ENCODE measurements at regions not wholly inside any gene's neighbourhood (a gene's known extent, or its start where the extent isn't known, plus 50 kb on each side); places are given as distances from the start of the nearest gene placed in this dataset.

GRCh38 chr18:27746241-27746640 is 430.7 kb downstream of the CDH2 start:
- TF ChIP-seq CTCF (IDR thresholded peaks at IDR 0.05; ENCODE audit: unreplicated experiment): no peak
- H3K4me1 Mint-ChIP-seq: peaks cover 8% of the 10 kb centered on the region
- no peaks in the 10 kb centered on the region for H3K9me3 Mint-ChIP-seq
- no peaks in the 10 kb centered on the region for H3K27me3 Mint-ChIP-seq (ENCODE audit: low read depth)
- no peaks in the 10 kb centered on the region for H3K36me3 Mint-ChIP-seq
- no peak overlapping the region for H3K27ac Mint-ChIP-seq
- no peak overlapping the region for H3K4me3 Mint-ChIP-seq
- no peak for DNase-seq (ENCODE audit: low spot score in 2 of 2, unreplicated experiment in 2 of 2)

- Mint-ChIP-seq H3K4me1 (no peaks in the 10 kb centered on the region), H3K27me3 (ENCODE audit: low read depth) (no peaks in the 10 kb centered on the region), H3K9me3 (peaks cover 10% of the 10 kb centered on the region), H3K4me3 (no peak overlapping the region), H3K36me3 (peaks cover 1% of the 10 kb centered on the region), H3K27ac (no peak overlapping the region)
- DNase-seq (ENCODE audit: low spot score in 2 of 2, unreplicated experiment in 2 of 2): no peak
- no peak for TF ChIP-seq CTCF (IDR thresholded peaks at IDR 0.05; ENCODE audit: unreplicated experiment)
These were observed 441.8 kb downstream of the CDH2 start for GRCh38 chr18:27735117-27735516.

- no peaks in the 10 kb centered on the region for H3K4me1 Mint-ChIP-seq
- H3K9me3 Mint-ChIP-seq: peaks cover 34% of the 10 kb centered on the region
- peaks cover 6% of the 10 kb centered on the region for H3K36me3 Mint-ChIP-seq
- DNase-seq (ENCODE audit: low spot score in 2 of 2, unreplicated experiment in 2 of 2): no peak
- no peak for TF ChIP-seq CTCF (IDR thresholded peaks at IDR 0.05; ENCODE audit: unreplicated experiment)
- no peaks in the 10 kb centered on the region for H3K27me3 Mint-ChIP-seq (ENCODE audit: low read depth)
- H3K4me3 Mint-ChIP-seq: no peak overlapping the region
- H3K27ac Mint-ChIP-seq: no peak overlapping the region
These were observed 445.7 kb downstream of the CDH2 start for GRCh38 chr18:27731211-27731610.

GRCh38 chr18:27728659-27729058 is 448.3 kb downstream of the CDH2 start:
- Mint-ChIP-seq H3K9me3 (peaks cover 34% of the 10 kb centered on the region), H3K36me3 (peaks cover 6% of the 10 kb centered on the region), H3K27me3 (ENCODE audit: low read depth) (no peaks in the 10 kb centered on the region), H3K4me1 (no peaks in the 10 kb centered on the region), H3K4me3 (no peak overlapping the region), H3K27ac (no peak overlapping the region)
- no peak for DNase-seq (ENCODE audit: low spot score in 2 of 2, unreplicated experiment in 2 of 2)
- no peak for TF ChIP-seq CTCF (IDR thresholded peaks at IDR 0.05; ENCODE audit: unreplicated experiment)

GRCh38 chr18:27724362-27724761 is 452.6 kb downstream of the CDH2 start:
- Mint-ChIP-seq H3K36me3 (peaks cover 2% of the 10 kb centered on the region), H3K27ac (no peak overlapping the region), H3K27me3 (ENCODE audit: low read depth) (no peaks in the 10 kb centered on the region), H3K9me3 (peaks cover 19% of the 10 kb centered on the region), H3K4me1 (peaks cover 4% of the 10 kb centered on the region), H3K4me3 (no peak overlapping the region)
- no peak for DNase-seq (ENCODE audit: low spot score in 2 of 2, unreplicated experiment in 2 of 2)
- no peak for TF ChIP-seq CTCF (IDR thresholded peaks at IDR 0.05; ENCODE audit: unreplicated experiment)

GRCh38 chr18:27723168-27723567 is 453.8 kb downstream of the CDH2 start:
- Mint-ChIP-seq H3K9me3 (peaks cover 9% of the 10 kb centered on the region), H3K4me3 (no peak overlapping the region), H3K27me3 (ENCODE audit: low read depth) (no peaks in the 10 kb centered on the region), H3K4me1 (peaks cover 4% of the 10 kb centered on the region), H3K36me3 (peaks cover 1% of the 10 kb centered on the region), H3K27ac (no peak overlapping the region)
- DNase-seq (ENCODE audit: low spot score in 2 of 2, unreplicated experiment in 2 of 2): no peak
- no peak for TF ChIP-seq CTCF (IDR thresholded peaks at IDR 0.05; ENCODE audit: unreplicated experiment)

All from mesothelial cell of epicardium (in vitro differentiated cells).